Activated CD8-positive, alpha-beta memory T cell treated with anti-CD3 and anti-CD28 coated beads, Interleukin-2, amount 50 U/mL, for 24 hours (primary cell): ENCODE measurements at regions not wholly inside any gene's neighbourhood (a gene's known extent, or its start where the extent isn't known, plus 50 kb on each side); places are given as distances from the start of the nearest gene placed in this dataset.
A peak's percentile ranks its signal among the peaks of the same experiment; 100 is the strongest.

Source experiments
- DNase-seq: peaks from one replicate; pipeline ENCODE4 v3.0.0-alpha.2; 2020; ENCODE audit errors: extremely low read depth

DNA sequence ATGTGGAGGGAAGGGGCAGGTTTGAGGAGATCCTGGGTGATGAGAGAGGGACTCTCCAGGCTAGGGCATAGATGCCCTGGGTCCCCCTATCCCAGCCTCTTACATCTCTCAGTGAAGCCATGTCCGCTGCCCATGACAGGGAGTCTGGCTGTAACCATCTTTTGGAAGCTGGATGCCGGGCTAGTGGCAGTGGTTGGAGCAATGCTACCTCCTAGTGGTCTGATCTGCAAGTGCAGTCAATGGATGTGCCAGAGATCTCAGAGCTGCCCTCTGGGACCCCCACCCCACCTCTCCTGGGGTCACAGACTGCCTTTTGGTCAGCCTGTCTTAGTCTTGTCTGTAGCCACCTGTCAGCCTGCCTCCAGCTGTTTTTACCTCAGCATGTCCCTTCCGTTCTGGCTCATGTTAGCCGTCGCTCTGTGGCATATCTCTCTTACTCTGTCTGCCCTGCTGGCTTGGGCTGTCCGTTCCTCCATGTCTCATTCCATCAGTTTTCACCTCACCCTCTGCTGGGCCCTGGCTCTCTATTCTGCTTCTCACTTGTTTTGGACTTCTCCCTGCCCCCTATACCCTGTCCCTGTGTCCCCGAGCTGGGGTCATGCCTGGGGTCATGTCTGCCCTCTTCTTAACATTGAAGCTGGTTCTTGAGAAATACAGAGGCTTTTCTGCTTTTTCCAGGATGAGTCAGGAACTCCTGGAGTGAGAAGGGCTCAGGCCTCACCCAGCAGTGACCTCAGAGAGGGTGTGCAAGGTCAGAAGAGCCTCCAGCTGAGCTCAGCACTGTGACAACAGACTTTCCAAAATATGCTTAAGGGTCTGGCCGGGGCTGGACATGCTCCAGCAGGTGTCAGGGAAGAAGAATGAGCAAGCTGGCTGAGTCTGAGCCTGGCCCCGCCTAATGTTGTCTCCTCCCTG lies 52.0 kb upstream of the THY1 start:
- peak; percentile 6 for DNase-seq

DNA sequence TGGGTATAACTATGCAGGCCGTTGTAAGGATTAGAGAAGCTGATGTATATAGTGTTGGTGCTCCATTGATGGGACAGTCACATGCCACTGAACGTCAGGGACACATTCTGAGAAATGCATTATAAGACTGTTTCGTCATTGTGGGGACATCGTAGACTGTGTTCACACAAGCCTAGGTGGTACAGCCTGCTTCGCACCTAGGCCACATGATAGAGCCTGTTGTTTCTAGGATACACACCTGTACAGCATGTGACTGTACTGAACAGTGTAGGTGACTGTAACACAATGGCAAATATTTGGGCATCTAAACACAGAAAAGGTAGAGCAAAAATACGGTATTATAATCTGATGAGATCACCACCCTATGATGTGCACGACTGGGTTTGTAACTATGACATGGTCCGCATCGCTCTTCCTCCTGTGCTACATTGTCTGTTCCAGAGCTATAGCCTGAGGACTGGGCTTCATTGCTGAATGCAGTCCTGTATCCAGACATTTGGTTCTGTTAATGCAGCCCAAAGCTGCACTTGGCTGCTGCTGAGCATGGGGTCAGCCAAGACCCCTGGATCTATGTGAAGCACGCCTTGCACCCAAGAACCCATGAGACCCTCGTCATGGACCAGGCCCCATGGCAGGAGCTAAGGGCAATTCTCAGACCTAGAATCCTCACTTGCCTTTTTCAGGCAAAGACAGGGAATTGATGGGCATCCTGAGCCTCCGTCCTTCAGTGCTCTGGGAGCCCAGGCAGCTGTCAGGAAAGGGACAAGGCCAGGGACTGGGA lies 51.1 kb upstream of the THY1 start:
- no peak for DNase-seq

DNA sequence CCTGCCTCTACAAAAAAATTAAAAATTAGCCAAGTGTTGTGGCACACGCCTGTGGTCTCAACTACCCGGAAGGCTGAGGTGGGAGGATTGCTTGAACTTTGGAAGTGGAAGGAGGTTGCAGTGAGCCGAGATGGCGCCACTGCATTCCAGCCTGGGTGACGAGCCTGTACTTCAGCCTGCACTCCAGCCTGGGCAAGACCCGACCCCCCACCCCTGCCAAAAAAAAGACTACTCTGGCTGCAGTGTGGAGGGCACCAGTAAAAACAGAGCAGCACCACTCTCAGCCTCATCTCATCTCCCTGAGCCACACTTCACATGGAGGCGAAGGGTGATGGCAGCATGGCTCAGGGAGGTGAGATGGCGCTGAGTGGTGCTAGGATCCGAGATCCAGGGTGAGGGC lies 50.3 kb upstream of the THY1 start:
- no peak for DNase-seq

DNA sequence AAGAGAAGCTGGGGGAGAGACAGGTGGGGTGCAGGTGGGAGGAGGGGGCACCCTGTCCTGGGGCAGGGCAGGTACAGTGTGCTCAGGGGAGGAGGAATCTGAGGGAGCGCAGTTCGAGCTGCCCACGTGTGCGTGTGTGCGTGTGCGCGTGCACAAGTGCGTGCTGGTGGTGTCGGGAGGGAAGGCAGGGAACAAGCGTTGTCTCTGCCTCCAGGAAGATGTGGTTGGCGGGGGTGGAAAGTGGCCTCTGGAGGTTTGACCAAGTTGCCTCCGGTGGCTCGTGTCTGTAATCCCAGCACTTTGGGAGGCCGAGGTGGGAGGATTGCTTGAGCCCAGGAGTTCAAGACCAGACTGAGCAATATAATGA lies 49.9 kb upstream of the THY1 start:
- DNase-seq: no peak
